CMK (cell line): ENCODE measurements at regions not wholly inside any gene's neighbourhood (a gene's known extent, or its start where the extent isn't known, plus 50 kb on each side); places are given as distances from the start of the nearest gene placed in this dataset.

Source experiments
- DNase-seq: peaks from one replicate; pipeline ENCODE4 v3.0.0-alpha.2; 2010; ENCODE audit warnings: low read depth

GRCh38 chr12:98060411-98060810 is 455.0 kb upstream of the TMPO start:
- DNase-seq, result no peak

- no peak for DNase-seq
These were observed 452.7 kb upstream of the TMPO start for GRCh38 chr12:98062464-98063245.

- no peak for DNase-seq
These were observed 450.9 kb upstream of the TMPO start for GRCh38 chr12:98064501-98064900.

GRCh38 chr12:98067795-98068194 is 447.6 kb upstream of the TMPO start:
- no peak for DNase-seq

- no peak for DNase-seq
These were observed 441.8 kb upstream of the TMPO start for GRCh38 chr12:98073610-98074009.

- DNase-seq, result no peak
These were observed 441.1 kb upstream of the TMPO start for GRCh38 chr12:98074286-98074685.

- DNase-seq, result no peak
These were observed 431.0 kb upstream of the TMPO start for GRCh38 chr12:98084391-98084790.

- no peak for DNase-seq
These were observed 430.2 kb upstream of the TMPO start for GRCh38 chr12:98085046-98085755.

GRCh38 chr12:98090731-98091130 is 424.7 kb upstream of the TMPO start:
- no peak for DNase-seq

GRCh38 chr12:98096436-98096835 is 419.0 kb upstream of the TMPO start:
- DNase-seq, result no peak

GRCh38 chr12:98106031-98106683 is 409.2 kb upstream of the TMPO start:
- no peak for DNase-seq

GRCh38 chr12:98109266-98109665 is 406.1 kb upstream of the TMPO start:
- no peak for DNase-seq

GRCh38 chr12:98110536-98110935 is 404.9 kb upstream of the TMPO start:
- no peak for DNase-seq

GRCh38 chr12:98113548-98113947 is 401.8 kb upstream of the TMPO start:
- DNase-seq, result no peak

GRCh38 chr12:98121963-98122362 is 393.4 kb upstream of the TMPO start:
- no peak for DNase-seq

GRCh38 chr12:98123021-98123461 is 392.3 kb upstream of the TMPO start:
- no peak for DNase-seq

- no peak for DNase-seq
These were observed 388.6 kb upstream of the TMPO start for GRCh38 chr12:98126637-98127335.

- DNase-seq, result no peak
These were observed 388.1 kb upstream of the TMPO start for GRCh38 chr12:98127336-98127679.

- no peak for DNase-seq
These were observed 387.5 kb upstream of the TMPO start for GRCh38 chr12:98127854-98128253.

- DNase-seq, result no peak
These were observed 378.8 kb upstream of the TMPO start for GRCh38 chr12:98136544-98136943.

GRCh38 chr12:98137278-98137677 is 378.1 kb upstream of the TMPO start:
- no peak for DNase-seq

- no peak for DNase-seq
These were observed 370.4 kb upstream of the TMPO start for GRCh38 chr12:98144953-98145352.

- no peak for DNase-seq
These were observed 369.3 kb upstream of the TMPO start for GRCh38 chr12:98146043-98146442.
